ENCODE measurements at regions not wholly inside any gene's neighbourhood (a gene's known extent, or its start where the extent isn't known, plus 50 kb on each side); places are given as distances from the start of the nearest gene placed in this dataset.

GRCh38 chr11:69545976-69546617, 64.6 kb downstream of the LINC01488 start:
- no peak for DNase-seq (ENCODE audit: low spot score)

DNA sequence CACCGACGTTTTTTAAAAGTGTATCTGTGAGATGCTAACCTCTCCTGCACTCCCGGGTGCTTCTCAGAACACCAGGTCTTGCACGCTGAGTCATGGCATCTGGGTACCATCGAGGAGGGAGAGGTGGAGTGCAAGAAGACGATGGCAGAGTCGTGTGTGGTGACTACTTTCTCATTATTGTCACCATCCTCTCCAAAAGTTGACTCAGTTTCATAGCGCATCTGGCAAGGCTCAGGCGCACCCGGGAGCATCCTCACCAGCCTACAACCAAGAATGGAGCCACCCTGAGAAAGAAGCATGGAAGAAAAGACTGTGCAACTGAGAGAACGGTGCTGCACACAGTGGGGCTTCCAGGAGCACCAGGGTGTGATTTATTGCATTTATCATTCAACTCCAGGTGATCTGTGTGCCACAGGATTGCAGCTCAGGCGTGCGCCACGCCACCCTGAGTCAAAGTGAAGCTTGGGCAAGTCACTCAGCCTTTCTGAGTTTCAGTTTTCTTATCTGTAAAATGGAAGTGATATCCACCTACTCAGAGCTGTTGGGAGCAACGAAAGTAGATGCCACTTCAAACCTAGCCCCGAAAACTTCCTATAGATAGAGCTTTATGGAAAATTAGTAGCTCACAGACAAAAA, 65.4 kb downstream of the LINC01488 start:
- no peak for DNase-seq (ENCODE audit: low spot score)

GRCh38 chr11:69550846-69551245, 69.4 kb downstream of the LINC01488 start:
- DNase-seq (ENCODE audit: low spot score), result no peak

- DNase-seq (ENCODE audit: low spot score), result no peak
Measured at GRCh38 chr11:69551963-69552362, 70.5 kb downstream of the LINC01488 start.

- no peak for DNase-seq (ENCODE audit: low spot score)
Measured at GRCh38 chr11:69552951-69553350, 71.5 kb downstream of the LINC01488 start.

DNA sequence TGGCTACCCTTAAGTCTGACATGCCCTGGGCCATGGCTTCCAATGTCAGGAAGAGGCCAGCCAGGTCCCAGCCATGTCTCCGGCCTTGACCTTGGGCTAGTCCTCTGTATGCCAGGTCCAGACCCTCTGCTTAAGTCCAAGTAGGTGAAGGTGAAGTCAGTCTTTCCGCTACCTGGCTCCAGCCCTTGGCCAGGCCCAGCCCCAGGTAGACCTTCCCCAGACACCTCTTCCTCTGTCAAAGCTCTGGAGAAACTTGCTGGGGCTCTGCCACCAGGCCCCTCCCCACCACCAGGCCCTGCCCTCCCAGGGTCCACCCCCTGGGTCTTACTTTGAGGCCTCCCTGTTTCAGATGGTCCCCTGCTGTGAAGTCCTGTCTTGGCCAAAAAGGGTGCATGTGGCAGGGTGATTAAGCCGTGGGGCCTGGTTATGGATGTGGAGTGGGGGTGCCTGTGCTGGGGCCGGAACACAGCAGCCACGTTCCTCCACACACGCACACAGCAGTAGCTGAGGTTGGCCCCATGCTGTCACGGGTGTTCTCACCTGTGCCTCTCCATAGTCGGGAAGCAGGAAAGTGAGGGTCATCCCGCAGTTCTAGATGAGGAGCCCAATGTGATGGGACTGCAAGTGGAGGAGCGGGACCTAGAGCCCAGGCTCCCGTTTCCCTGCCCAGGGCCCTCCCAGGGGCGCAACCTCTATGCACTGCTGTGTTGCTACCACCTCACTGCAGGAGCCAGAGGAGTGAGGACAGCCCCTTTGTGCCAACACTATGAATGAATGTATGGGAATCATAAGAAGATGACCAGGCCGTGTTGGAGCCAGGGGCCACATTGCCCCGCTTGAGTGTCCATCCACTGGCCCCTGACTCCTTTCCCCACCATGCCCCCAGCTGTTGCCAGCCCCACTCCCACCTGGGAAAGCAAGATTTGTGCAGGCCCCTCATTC, 72.2 kb downstream of the LINC01488 start:
- no peak for DNase-seq (ENCODE audit: low spot score)

DNA sequence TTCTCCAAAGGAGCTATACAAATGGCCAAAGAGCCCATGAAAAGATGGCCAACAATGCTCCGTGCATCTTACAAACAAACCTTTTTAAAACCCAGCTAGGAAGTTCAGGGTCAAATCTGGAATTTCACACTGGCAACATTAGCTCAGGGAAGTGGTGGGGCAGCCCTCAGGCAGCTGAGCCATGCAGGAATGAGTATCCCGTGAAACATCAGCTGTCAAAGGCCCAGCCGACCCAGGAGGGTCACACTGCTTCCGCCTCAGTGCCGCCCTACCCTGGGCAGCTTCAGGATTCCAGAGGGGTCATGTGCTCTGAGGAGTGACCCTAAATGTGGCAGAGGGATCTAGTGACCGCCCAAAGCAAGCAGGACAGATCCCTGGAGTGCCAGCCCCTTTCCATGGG, 73.4 kb downstream of the LINC01488 start:
- DNase-seq (ENCODE audit: low spot score), result no peak

DNA sequence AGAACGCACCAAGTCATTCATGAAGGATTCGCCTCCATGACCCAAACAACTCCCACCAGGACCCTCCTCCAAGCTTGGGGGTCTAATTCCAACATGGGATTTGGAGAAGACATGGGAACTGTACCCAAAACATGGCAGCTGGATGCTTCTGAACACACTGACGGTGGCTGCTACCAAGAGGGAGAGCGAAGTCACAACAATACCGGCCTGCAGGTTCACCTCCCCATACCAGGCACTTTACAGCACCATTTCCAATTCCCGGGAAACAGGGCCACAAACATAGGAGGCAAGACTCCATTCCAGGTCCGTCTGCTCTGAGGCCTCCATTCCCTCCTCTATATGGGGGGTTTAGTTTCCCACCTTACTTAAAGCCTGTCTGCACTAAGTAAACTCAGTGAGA, 75.8 kb downstream of the LINC01488 start:
- DNase-seq (ENCODE audit: low spot score), result no peak

- DNase-seq (ENCODE audit: low spot score), result no peak
Measured at GRCh38 chr11:69558519-69558941, 77.1 kb downstream of the LINC01488 start.

DNA sequence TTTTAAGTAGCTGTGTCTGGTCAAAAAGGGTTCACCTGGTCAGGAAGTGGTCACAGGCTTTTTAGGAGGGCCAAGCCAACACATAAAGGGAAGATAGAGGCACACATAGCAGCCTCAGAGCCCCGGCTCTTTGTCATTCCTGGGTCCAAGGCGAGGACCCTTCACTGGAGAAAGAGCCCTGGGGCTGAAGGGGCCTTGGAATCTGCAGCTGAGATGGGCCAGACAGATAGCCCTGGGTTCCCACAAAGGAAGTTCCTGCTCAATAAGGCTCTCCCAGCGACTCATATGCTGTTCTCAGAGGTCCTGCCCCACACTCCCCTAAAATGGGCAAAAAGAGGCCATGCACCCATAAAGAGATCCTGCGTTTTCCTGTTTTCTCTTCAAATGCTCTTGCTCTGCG, 77.7 kb downstream of the LINC01488 start:
- no peak for DNase-seq (ENCODE audit: low spot score)

DNA sequence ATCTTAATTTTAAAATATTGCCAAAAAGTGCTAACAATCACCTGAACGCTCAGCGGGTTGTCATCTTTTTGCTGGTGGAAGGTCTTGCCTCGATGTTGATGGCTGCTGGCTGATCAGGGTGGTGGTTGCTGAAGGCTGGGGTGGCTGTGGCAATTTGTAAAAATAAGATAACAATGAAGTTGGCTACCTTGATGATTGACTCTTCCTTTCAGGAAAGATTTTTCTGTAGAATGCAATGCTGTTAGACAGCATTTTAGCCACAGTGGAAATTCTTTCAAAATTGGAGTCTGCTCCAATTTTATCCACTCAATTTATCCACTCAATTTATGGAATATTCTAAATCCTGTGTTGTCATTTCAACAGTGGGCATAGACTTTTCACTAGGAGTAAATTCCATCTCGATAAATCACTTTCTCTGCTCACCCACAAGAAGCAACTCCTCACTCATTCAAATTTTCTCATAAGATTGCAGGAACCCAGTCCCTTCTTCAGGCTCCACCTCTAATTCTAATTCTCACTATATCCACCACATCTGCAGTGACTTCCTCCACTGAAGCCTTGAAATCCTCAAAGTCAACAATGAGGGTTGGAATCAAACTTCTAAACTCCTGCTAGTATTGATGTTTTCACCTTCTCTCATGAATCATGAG, 78.8 kb downstream of the LINC01488 start:
- DNase-seq (ENCODE audit: low spot score), result no peak

- no peak for DNase-seq (ENCODE audit: low spot score)
Measured at GRCh38 chr11:69562302-69562701, 78.7 kb upstream of the CCND1 start.

- no peak for DNase-seq (ENCODE audit: low spot score)
Measured at GRCh38 chr11:69562816-69563215, 78.1 kb upstream of the CCND1 start.

DNA sequence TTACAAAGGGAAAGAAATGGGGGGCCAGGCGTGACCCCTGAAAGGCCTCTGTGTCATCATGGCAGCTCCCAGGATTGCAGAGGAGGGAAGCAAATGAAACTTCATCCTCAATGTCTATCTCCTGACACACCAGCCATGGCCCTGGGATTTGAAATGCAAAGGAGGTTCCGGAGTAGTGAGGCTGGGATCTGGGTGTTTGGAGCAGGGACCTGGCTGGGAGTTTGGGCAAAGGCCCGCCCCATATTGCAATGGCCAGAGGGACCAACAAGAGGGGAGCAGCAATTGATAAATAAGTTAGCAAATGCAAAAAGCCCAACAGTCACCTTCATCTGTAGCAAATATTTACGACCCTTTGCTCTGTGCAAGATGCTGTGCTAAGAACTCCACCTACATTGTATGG, 77.7 kb upstream of the CCND1 start:
- no peak for DNase-seq (ENCODE audit: low spot score)

DNA sequence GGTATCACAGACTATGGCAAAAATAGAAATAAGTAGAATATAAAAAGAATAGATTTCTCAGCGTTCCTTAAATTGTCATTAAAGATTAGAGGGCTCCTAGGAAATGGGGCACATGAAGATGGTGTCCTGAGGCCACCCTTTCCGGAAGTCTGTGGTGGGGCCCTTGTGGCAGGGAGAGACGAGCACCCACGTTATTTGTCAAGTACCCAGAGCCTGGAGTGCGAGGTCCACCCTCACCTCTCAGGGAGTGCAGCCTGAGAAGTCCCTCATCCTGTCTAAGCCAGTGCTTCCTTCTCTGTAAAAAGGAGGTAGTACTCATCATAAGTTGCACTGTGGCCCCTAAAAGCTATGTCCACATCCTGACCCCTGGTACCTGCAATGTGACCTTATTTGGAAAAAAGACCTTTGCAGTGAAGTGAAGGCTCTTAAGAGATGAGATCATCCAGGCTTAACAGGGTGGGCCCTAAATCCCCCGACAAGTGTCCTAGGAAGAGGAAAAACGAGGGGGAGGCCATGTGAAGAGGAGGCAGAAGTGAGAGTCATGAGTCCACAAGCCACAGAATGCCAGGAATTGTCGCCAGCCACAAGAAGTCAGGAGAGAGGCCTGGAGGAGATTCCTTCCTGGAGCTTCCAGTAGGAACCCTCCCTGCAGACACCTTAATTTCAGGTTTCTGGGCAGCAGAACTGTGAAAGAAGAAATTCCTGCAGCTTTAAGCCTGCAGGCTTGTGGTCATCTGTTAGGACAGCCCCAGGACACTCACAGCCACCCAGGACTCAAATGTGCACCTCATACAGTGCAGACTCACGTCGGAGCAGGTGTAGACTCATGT, 76.8 kb upstream of the CCND1 start:
- no peak for DNase-seq (ENCODE audit: low spot score)

GRCh38 chr11:69566001-69566400, 75.0 kb upstream of the CCND1 start:
- peak; percentile 2 for DNase-seq (ENCODE audit: low spot score)

DNA sequence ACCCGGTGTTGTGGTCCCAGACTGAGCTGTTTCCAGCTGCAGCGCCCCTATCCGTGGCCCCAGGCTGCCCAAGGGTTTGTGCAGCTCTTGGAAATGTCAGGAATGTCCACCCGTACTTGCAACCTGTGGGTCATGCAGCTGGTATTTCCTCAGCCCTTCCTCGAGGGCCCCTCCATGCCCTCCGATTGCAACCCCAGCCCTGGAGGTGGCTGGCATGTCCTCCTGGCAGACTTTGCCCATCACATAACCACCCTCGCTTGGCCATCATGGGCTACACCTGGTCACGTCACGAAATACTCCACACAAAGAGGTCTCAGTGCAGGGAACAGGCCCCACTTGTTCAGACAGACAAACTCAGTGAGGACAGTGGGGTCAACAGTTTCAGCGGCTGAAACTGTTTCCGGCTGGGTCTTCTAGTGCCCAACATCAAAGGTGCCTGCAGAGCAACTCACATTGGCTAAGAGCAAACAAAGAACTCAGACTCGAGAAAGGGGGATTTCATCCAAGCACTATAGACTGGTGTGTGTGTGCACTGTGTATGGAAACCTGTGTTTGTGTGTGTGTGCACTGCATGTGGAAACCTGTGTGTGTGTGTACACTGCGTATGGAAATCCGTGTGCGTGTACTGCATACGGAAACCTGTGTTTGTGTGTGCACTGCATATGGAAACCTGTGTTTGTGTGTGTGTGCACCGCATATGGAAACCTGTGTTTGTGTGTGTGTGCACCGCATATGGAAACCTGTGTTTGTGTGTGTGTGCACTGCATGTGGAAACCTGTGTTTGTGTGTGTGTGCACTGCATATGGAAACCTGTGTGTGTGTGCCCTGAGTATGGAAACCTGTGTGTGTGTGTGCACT, 72.8 kb upstream of the CCND1 start:
- DNase-seq (ENCODE audit: low spot score), result peak; percentile 13

GRCh38 chr11:69568809-69569097, 72.2 kb upstream of the CCND1 start:
- DNase-seq (ENCODE audit: low spot score), result no peak

GRCh38 chr11:69569306-69570200, 71.4 kb upstream of the CCND1 start:
- DNase-seq (ENCODE audit: low spot score), result peak; percentile 32
